B cell (primary cell): ENCODE measurements at regions not wholly inside any gene's neighbourhood (a gene's known extent, or its start where the extent isn't known, plus 50 kb on each side); places are given as distances from the start of the nearest gene placed in this dataset.

Source experiments
- ATAC-seq: fragments of 200-7000 bp; cut with Tn5 transposase; one replicate; pipeline ENCODE4 v1.10.0; 2021; ENCODE audit warnings: low read depth, mild to moderate bottlenecking, moderate number of reproducible peaks, moderate library complexity
- CTCF ChIA-PET: fragments of 350-600 bp; sonication (Branson Sonifier 250); formaldehyde crosslinking; loops from one replicate; lab custom pipeline; 2021; ENCODE audit warnings: antibody characterized with exemption, inconsistent platforms; lab: Charles Lee
- POLR2A ChIA-PET: fragments of 350-600 bp; sonication (Branson Sonifier 250); formaldehyde crosslinking; loops from one replicate; lab custom pipeline; 2021; ENCODE audit warnings: antibody characterized with exemption; lab: Charles Lee
- DNase-seq: peaks from one replicate; pipeline ENCODE4 v3.0.0; 2013
- H2AFZ ChIP-seq: 2 replicates; pipeline ENCODE4 v1.6.1; 2012; ENCODE audit warnings: mild to moderate bottlenecking, low read depth, low read length; ENCODE audit not compliant: insufficient read depth, poor library complexity, severe bottlenecking
- H3K27ac ChIP-seq, 2 donors: 1 replicate in 1 of 2; 2 replicates in 1 of 2; pipeline ENCODE4 v1.5.1; 2012 to 2013; ENCODE audit warnings: low read length in 2 of 2, mild to moderate bottlenecking in 2 of 2, moderate library complexity in 1 of 2
- H3K27me3 ChIP-seq, 4 experiments: fragments of 200-600 bp in 1 of 4; sonication (generic) in 1 of 4; replicated peaks in 1 of 4; 1 replicate in 2 of 4; 2 replicates in 2 of 4; pipeline versions ENCODE4 v1.6.1 to v1.7.0; 2013 to 2016; ENCODE audit warnings: low read length in 3 of 4, mild to moderate bottlenecking in 2 of 4, mixed read lengths in 1 of 4, moderate library complexity in 1 of 4; ENCODE audit not compliant: insufficient read depth in 4 of 4, control insufficient read depth in 3 of 4; ENCODE audit errors: control extremely low read depth in 1 of 4
- H3K36me3 ChIP-seq, 2 experiments: replicated peaks in 1 of 2; 1 replicate in 1 of 2; 2 replicates in 1 of 2; pipeline versions ENCODE4 v1.6.1 to v1.7.1; 2013; ENCODE audit warnings: low read length in 1 of 2; ENCODE audit not compliant: insufficient read depth in 2 of 2, control insufficient read depth in 1 of 2; ENCODE audit errors: control extremely low read depth in 1 of 2, extremely low read depth in 1 of 2
- H3K4me1 ChIP-seq, 2 donors: fragments of 200-600 bp in 1 of 2; sonication (generic) in 1 of 2; 1 replicate in 1 of 2; 2 replicates in 1 of 2; pipeline versions ENCODE4 v1.5.1 to v1.6.1; 2013 to 2017; ENCODE audit warnings: low read length in 2 of 2; ENCODE audit not compliant: control insufficient read depth in 2 of 2, insufficient read depth in 2 of 2
- H3K4me2 ChIP-seq: replicated peaks from 2 replicates; pipeline ENCODE3; 2012; ENCODE audit warnings: mild to moderate bottlenecking, low read depth, low read length; ENCODE audit not compliant: poor library complexity, severe bottlenecking
- H3K4me3 ChIP-seq, 5 experiments: fragments of 200-600 bp in 1 of 5; sonication (generic) in 1 of 5; 1 replicate in 3 of 5; 2 replicates in 2 of 5; pipeline versions ENCODE4 v1.5.1 to v1.7.0; 2011 to 2016; ENCODE audit warnings: low read length in 4 of 5, mild to moderate bottlenecking in 4 of 5, low read depth in 2 of 5, control low read depth in 1 of 5, moderate library complexity in 1 of 5; ENCODE audit not compliant: insufficient read depth in 1 of 5; ENCODE audit errors: control extremely low read depth in 1 of 5, extremely low read depth in 1 of 5
- H3K79me2 ChIP-seq: fragments of 200-600 bp; sonication (generic); one replicate; pipeline ENCODE4 v1.6.0; 2016; ENCODE audit warnings: low read length; ENCODE audit not compliant: control insufficient read depth, insufficient read depth
- H3K9ac ChIP-seq: fragments of 200-600 bp; sonication (generic); 2 replicates; pipeline ENCODE4 v1.6.1; 2017; ENCODE audit warnings: mild to moderate bottlenecking, low read length, moderate library complexity
- H3K9me3 ChIP-seq, 3 donors: one replicate each; pipeline versions ENCODE4 v1.6.1 to v1.7.1; 2013; ENCODE audit warnings: low read length in 2 of 3; ENCODE audit not compliant: control insufficient read depth in 2 of 3, insufficient read depth in 1 of 3; ENCODE audit errors: control extremely low read depth in 1 of 3
- H4K20me1 ChIP-seq: 2 replicates; pipeline ENCODE4 v1.6.0; 2012; ENCODE audit warnings: mild to moderate bottlenecking, low read length; ENCODE audit not compliant: insufficient read depth, control insufficient read depth, poor library complexity, severe bottlenecking
- H3K27ac Mint-ChIP-seq: one replicate; pipeline ENCODE4 v1.8.0; 2021; ENCODE audit warnings: mixed read lengths
- H3K27me3 Mint-ChIP-seq: one replicate; pipeline ENCODE4 v1.8.0; 2021; ENCODE audit warnings: mixed read lengths
- H3K4me1 Mint-ChIP-seq: one replicate; pipeline ENCODE4 v1.8.0; 2021; ENCODE audit warnings: mixed read lengths
- H3K4me3 Mint-ChIP-seq: one replicate; pipeline ENCODE4 v1.8.0; 2021; ENCODE audit warnings: mixed read lengths
- H3K9me3 Mint-ChIP-seq: one replicate; pipeline ENCODE4 v1.8.0; 2022; ENCODE audit warnings: mixed read lengths; ENCODE audit not compliant: insufficient read depth
- EZH2 ChIP-seq: IDR thresholded peaks from 2 replicates; pipeline ENCODE4 v1.6.1; 2012; ENCODE audit warnings: borderline replicate concordance, low read depth, mild to moderate bottlenecking, moderate library complexity, low read length; ENCODE audit not compliant: insufficient read depth, poor library complexity, severe bottlenecking
- WGBS: methylation state at CpG from one replicate; pipeline ENCODE4 v1.1.5; 2013; ENCODE audit warnings: missing lambda C conversion rate; ENCODE audit not compliant: insufficient coverage; 5-methylcytosine and 5-hydroxymethylcytosine counted together
- intact Hi-C: fragments of 100-400 bp; cut with micrococcal nuclease; formaldehyde crosslinking; loops from one replicate; pipeline ENCODE4 v1.10.0; 2022
- TF ChIP-seq, protein P1 (sequence below): fragments of 200-600 bp; IDR thresholded peaks from one replicate; pipeline ENCODE4 v1.8.0; 2022; ENCODE audit warnings: antibody characterized with exemption, mild to moderate bottlenecking

DNA sequence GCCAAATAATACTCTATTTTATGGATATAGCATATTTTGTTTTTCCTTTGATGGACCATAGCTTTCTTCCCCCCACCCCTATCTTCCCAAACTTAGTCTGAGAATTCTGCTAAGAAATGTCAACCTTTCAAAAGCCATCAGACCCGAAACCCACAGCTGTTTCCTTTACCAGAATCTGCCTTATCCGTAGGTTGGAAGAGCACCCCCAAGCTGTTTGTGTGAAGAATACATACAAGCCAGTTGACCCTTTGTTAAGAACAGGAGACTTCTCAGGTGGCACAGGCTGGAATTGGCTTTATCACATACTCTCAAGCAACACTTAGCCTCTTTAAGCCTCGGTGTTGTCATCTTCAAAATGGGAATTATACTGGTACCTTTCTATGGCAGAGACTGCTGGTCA lies 135.1 kb downstream of the ACTR3 start:
- Histone ChIP-seq H3K4me1 (no peaks in the 10 kb centered on the region), H3K9ac (no peak overlapping the region), H3K79me2 (no peaks in the 10 kb centered on the region), H3K36me3 (no peaks in the 10 kb centered on the region), H3K4me2 (no peak overlapping the region), H3K27me3 (peaks cover 0 to 12% (median 2%) of the 10 kb centered on the region in 4 experiments), H3K27ac (no peak overlapping the region), H2AFZ (no peak overlapping the region), H4K20me1 (no peaks in the 10 kb centered on the region), H3K9me3 (peaks cover 1 to 7% (median 6%) of the 10 kb centered on the region in 3 donors), H3K4me3 (no peak overlapping the region)
- intact Hi-C loops = no loop called here
- Mint-ChIP-seq H3K4me1 (no peaks in the 10 kb centered on the region), H3K27me3 (peaks cover 23% of the 10 kb centered on the region), H3K27ac (no peak overlapping the region), H3K9me3 (peaks cover 3% of the 10 kb centered on the region), H3K4me3 (no peak overlapping the region)
- ChIA-PET POLR2A (no interaction called here), CTCF (no interaction called here)
- 86% methylated on average over 2 of the region's 3 CpGs for WGBS
- ATAC-seq (no peak), DNase-seq (no peak)
- TF ChIP-seq, protein P1, sequence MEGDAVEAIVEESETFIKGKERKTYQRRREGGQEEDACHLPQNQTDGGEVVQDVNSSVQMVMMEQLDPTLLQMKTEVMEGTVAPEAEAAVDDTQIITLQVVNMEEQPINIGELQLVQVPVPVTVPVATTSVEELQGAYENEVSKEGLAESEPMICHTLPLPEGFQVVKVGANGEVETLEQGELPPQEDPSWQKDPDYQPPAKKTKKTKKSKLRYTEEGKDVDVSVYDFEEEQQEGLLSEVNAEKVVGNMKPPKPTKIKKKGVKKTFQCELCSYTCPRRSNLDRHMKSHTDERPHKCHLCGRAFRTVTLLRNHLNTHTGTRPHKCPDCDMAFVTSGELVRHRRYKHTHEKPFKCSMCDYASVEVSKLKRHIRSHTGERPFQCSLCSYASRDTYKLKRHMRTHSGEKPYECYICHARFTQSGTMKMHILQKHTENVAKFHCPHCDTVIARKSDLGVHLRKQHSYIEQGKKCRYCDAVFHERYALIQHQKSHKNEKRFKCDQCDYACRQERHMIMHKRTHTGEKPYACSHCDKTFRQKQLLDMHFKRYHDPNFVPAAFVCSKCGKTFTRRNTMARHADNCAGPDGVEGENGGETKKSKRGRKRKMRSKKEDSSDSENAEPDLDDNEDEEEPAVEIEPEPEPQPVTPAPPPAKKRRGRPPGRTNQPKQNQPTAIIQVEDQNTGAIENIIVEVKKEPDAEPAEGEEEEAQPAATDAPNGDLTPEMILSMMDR = no peak

DNA sequence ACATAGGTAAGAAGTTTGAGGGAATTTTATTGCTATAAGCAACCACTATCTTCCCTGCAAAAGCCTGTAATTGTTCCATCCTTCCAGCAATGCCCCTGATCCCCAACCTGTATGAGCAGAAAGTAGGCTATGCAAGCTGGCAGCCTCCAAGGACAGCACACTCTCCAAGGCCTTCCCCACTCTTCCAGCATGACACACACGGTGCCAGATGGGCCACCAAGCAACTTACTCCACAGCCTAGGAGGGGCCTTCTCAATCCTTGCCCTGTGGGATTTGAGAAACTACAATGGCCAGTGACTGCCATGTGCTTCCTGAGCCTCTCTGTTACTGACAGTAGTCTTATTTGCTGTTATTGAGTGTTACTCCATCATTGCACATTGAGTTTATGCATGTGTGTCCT lies 137.5 kb downstream of the ACTR3 start:
- DNase-seq (no peak), ATAC-seq (no peak)
- WGBS = no CpG with 5 or more reads among the region's 1 CpG
- Mint-ChIP-seq H3K27me3 (peaks cover 10% of the 10 kb centered on the region), H3K4me3 (no peak overlapping the region), H3K9me3 (peaks cover 3% of the 10 kb centered on the region), H3K4me1 (no peaks in the 10 kb centered on the region), H3K27ac (no peak overlapping the region)
- peaks cover 0 to 7% (median 2%) of the 10 kb centered on the region in 4 experiments for H3K27me3 ChIP-seq
- no peaks in the 10 kb centered on the region for H3K79me2 ChIP-seq
- no peak overlapping the region for H3K4me3 ChIP-seq
- H3K9ac ChIP-seq = no peak overlapping the region
- no peaks in the 10 kb centered on the region for H4K20me1 ChIP-seq
- H2AFZ ChIP-seq = no peak overlapping the region
- H3K36me3 ChIP-seq = no peaks in the 10 kb centered on the region
- no peak overlapping the region for H3K4me2 ChIP-seq
- peaks cover 1 to 5% (median 4%) of the 10 kb centered on the region in 3 donors for H3K9me3 ChIP-seq
- H3K4me1 ChIP-seq = no peaks in the 10 kb centered on the region
- ChIA-PET POLR2A (no interaction called here), CTCF (no interaction called here)
- intact Hi-C loops = no loop called here
- no peak overlapping the region for H3K27ac ChIP-seq
- TF ChIP-seq, protein P1 = no peak
- TF ChIP-seq EZH2 = no peak
